Smooth muscle cell (in vitro differentiated cells): ENCODE measurements at regions not wholly inside any gene's neighbourhood (a gene's known extent, or its start where the extent isn't known, plus 50 kb on each side); places are given as distances from the start of the nearest gene placed in this dataset.

Experiments
- DNase-seq: peaks from one replicate; lab custom pipeline; 2025; ENCODE audit not compliant: unreplicated experiment; lab: John Stamatoyannopoulos, UW
- H2AFZ ChIP-seq: fragments of 200-600 bp; sonication (generic); 2 replicates; pipeline ENCODE4 v1.6.0; 2016; ENCODE audit warnings: antibody characterized with exemption, low read depth, mild to moderate bottlenecking
- H3F3A ChIP-seq: fragments of 200-600 bp; sonication (generic); 2 replicates; pipeline ENCODE4 v1.6.0; 2017; ENCODE audit warnings: antibody characterized with exemption, low read depth
- H3K27ac ChIP-seq: fragments of 200-600 bp; sonication (generic); 2 replicates; pipeline ENCODE4 v1.5.1; 2016; ENCODE audit warnings: low read depth, mild to moderate bottlenecking
- H3K27me3 ChIP-seq: fragments of 200-600 bp; sonication (generic); 2 replicates; pipeline ENCODE4 v1.6.1; 2016; ENCODE audit warnings: low read depth, mild to moderate bottlenecking
- H3K36me3 ChIP-seq: fragments of 200-600 bp; sonication (generic); 2 replicates; pipeline ENCODE4 v1.5.1; 2016; ENCODE audit warnings: low read depth
- H3K4me1 ChIP-seq: fragments of 200-600 bp; sonication (generic); 2 replicates; pipeline ENCODE4 v1.5.1; 2016; ENCODE audit warnings: low read depth
- H3K4me2 ChIP-seq: fragments of 200-600 bp; sonication (generic); 2 replicates; pipeline ENCODE4 v1.6.0; 2016; ENCODE audit warnings: mild to moderate bottlenecking
- H3K4me3 ChIP-seq: fragments of 200-600 bp; sonication (generic); 2 replicates; pipeline ENCODE4 v1.5.1; 2016; ENCODE audit warnings: mild to moderate bottlenecking
- H3K79me2 ChIP-seq: fragments of 200-600 bp; sonication (generic); 2 replicates; pipeline ENCODE4 v1.6.0; 2016; ENCODE audit warnings: low read depth, mild to moderate bottlenecking
- H3K9ac ChIP-seq: fragments of 200-600 bp; sonication (generic); 2 replicates; pipeline ENCODE4 v1.6.0; 2016; ENCODE audit warnings: low read depth
- H3K9me3 ChIP-seq: fragments of 200-600 bp; sonication (generic); replicated peaks from 2 replicates; pipeline ENCODE4 v1.5.1; 2016; ENCODE audit warnings: low read depth
- H4K20me1 ChIP-seq: fragments of 200-600 bp; sonication (generic); 2 replicates; pipeline ENCODE4 v1.6.0; 2016; ENCODE audit warnings: low read depth
- CTCF ChIP-seq: fragments of 200-600 bp; sonication (generic); IDR thresholded peaks from 2 replicates; pipeline ENCODE4 v1.5.1; 2017; ENCODE audit warnings: borderline replicate concordance, mild to moderate bottlenecking, antibody characterized with exemption; ENCODE audit not compliant: insufficient read depth, poor library complexity, severe bottlenecking
- WGBS: methylation state at CpG from one replicate; pipeline ENCODE4 v1.1.7; 2016; ENCODE audit warnings: low lambda C conversion rate; 5-methylcytosine and 5-hydroxymethylcytosine counted together

DNA sequence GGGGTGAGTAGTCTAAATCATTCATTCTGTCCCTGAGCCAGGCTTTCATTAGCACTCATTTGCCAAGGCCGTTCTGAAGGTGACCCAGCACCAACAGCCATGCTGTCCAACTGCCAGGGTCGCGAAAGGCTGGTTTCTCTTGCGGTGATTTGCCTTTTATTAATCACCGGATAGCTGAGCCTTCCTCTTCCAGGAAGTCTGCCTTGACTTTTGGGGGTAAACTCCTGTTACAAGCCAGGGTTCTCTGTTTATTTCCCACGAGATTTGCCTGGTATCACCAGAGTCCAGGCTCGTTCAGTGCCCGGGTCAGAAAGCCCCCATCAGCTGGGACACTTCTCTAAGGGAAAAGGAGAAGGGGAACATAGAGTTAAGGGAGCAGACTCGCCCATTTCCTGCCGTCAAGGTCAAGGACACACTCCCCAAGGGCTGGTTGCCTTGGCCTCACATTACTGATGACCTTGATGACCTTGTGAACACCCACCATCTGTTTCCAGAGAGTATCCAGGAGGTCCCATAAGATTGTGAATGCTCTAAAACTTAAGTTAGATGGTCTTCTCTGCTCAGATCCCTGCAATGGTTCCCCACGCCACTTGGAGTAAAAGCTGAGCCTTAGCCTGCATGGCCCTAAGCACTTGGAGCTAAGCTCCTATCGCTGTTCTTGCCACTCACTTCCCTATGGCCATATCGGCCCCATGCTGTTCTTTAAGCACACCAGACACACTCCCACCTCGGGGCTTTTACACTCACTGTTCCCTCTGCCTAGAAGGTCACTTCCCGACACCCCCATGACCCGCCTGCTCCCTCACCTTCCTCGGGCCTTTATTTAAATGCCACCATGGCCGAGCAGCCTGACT, 96.0 kb upstream of the EPCAM start:
- H3K27me3 ChIP-seq: no peaks in the 10 kb centered on the region
- no peak overlapping the region for H3K4me3 ChIP-seq
- H3K27ac ChIP-seq: no peak overlapping the region
- DNase-seq: no peak
- no peaks in the 10 kb centered on the region for H3K9me3 ChIP-seq
- H3K79me2 ChIP-seq: no peaks in the 10 kb centered on the region
- no peaks in the 10 kb centered on the region for H4K20me1 ChIP-seq
- H3K4me1 ChIP-seq: peaks cover 3% of the 10 kb centered on the region
- H2AFZ ChIP-seq: no peak overlapping the region
- H3K4me2 ChIP-seq: peak overlapping the region; percentile 74
- no peak for TF ChIP-seq CTCF
- 81% methylated on average over 18 of the region's 18 CpGs for WGBS
- H3F3A ChIP-seq: peaks cover 8% of the 10 kb centered on the region
- no peak overlapping the region for H3K9ac ChIP-seq
- no peaks in the 10 kb centered on the region for H3K36me3 ChIP-seq

- H3K27me3 ChIP-seq: no peaks in the 10 kb centered on the region
- H3K4me3 ChIP-seq: peak overlapping the region; percentile 30
- peak overlapping the region; percentile 9 for H2AFZ ChIP-seq
- no peaks in the 10 kb centered on the region for H4K20me1 ChIP-seq
- H3K9ac ChIP-seq: no peak overlapping the region
- H3K36me3 ChIP-seq: no peaks in the 10 kb centered on the region
- DNase-seq: peak; percentile 11
- 22% methylated on average over 31 of the region's 46 CpGs for WGBS
- H3K4me2 ChIP-seq: peak overlapping the region; percentile 74
- H3K27ac ChIP-seq: no peak overlapping the region
- peak; percentile 98 for TF ChIP-seq CTCF
- H3K4me1 ChIP-seq: peaks cover 3% of the 10 kb centered on the region
- no peaks in the 10 kb centered on the region for H3K79me2 ChIP-seq
- no peaks in the 10 kb centered on the region for H3K9me3 ChIP-seq
- H3F3A ChIP-seq: peaks cover 8% of the 10 kb centered on the region
Measured at GRCh38 chr2:47272031-47272864, 95.9 kb upstream of the CALM2 start.

- no peak overlapping the region for H3K4me3 ChIP-seq
- WGBS: 88% methylated on average over 9 of the region's 9 CpGs
- no peak overlapping the region for H3K9ac ChIP-seq
- no peak for TF ChIP-seq CTCF
- H3K4me1 ChIP-seq: peaks cover 3% of the 10 kb centered on the region
- peak overlapping the region; percentile 74 for H3K4me2 ChIP-seq
- H4K20me1 ChIP-seq: no peaks in the 10 kb centered on the region
- H3K9me3 ChIP-seq: no peaks in the 10 kb centered on the region
- no peak overlapping the region for H2AFZ ChIP-seq
- no peaks in the 10 kb centered on the region for H3K36me3 ChIP-seq
- H3K79me2 ChIP-seq: no peaks in the 10 kb centered on the region
- DNase-seq: no peak
- H3F3A ChIP-seq: peaks cover 8% of the 10 kb centered on the region
- H3K27me3 ChIP-seq: no peaks in the 10 kb centered on the region
- no peak overlapping the region for H3K27ac ChIP-seq
Measured at GRCh38 chr2:47271054-47272000, 95.0 kb upstream of the CALM2 start.
